Activated T-helper 1 cell treated with anti-CD3 and anti-CD28 coated beads, Interleukin-12 subunit alpha, Interleukin-12 subunit beta, Interleukin-2, Interleukin-4 antibody, amounts not matched to agents 30 ng/mL and 10 ng/mL and 1 ng/mL, durations not matched to agents 14 hours and 24 hours and 36 hours (primary cell): ENCODE measurements at regions not wholly inside any gene's neighbourhood (a gene's known extent, or its start where the extent isn't known, plus 50 kb on each side); places are given as distances from the start of the nearest gene placed in this dataset.

Experiments used
- DNase-seq: peaks from one replicate; pipeline ENCODE4 v3.0.0; 2021; ENCODE audit warnings: low spot score
- H3K27ac Mint-ChIP-seq: one replicate; pipeline ENCODE4 v1.8.0; 2021; ENCODE audit warnings: mild to moderate bottlenecking, mixed read lengths
- H3K27me3 Mint-ChIP-seq: one replicate; pipeline ENCODE4 v1.8.0; 2022; ENCODE audit warnings: mild to moderate bottlenecking, moderate library complexity, mixed read lengths; ENCODE audit not compliant: insufficient read depth
- H3K36me3 Mint-ChIP-seq: one replicate; pipeline ENCODE4 v1.8.0; 2021; ENCODE audit warnings: low read depth, mixed read lengths
- H3K4me1 Mint-ChIP-seq: one replicate; pipeline ENCODE4 v1.8.0; 2021; ENCODE audit warnings: low read depth, mixed read lengths
- H3K4me3 Mint-ChIP-seq: one replicate; pipeline ENCODE4 v1.8.0; 2021; ENCODE audit warnings: mild to moderate bottlenecking, moderate library complexity, mixed read lengths
- H3K9me3 Mint-ChIP-seq: one replicate; pipeline ENCODE4 v1.8.0; 2021; ENCODE audit warnings: mixed read lengths
- intact Hi-C: fragments of 100-400 bp; cut with micrococcal nuclease; formaldehyde crosslinking; loops from one replicate; pipeline ENCODE4 v1.15.1; 2024

DNA sequence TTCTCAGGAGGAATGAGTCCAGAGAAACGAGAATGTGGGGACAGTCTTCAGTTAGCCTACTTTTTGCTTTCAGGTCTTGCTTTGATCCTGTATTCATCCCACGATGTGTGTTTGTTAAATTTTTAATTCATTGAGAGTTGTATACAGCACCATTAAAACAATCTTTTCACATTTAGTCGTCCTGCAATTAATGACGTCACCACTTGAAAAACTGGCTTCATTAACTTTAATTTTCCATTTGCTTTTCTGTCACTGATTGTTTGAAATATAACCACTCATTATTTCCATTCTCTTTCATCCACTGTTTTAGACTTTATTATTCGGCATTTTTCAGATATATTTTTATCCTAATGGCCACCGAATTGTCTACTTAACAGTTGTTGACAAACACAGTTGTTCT lies 146.9 kb downstream of the TFEC start:
- no peak for DNase-seq
- H3K4me1 Mint-ChIP-seq, result no peaks in the 10 kb centered on the region
- no peaks in the 10 kb centered on the region for H3K27me3 Mint-ChIP-seq
- H3K36me3 Mint-ChIP-seq, result no peaks in the 10 kb centered on the region
- H3K9me3 Mint-ChIP-seq, result no peaks in the 10 kb centered on the region
- intact Hi-C loops, result no loop called here
- no peak overlapping the region for H3K4me3 Mint-ChIP-seq
- H3K27ac Mint-ChIP-seq, result no peak overlapping the region

DNA sequence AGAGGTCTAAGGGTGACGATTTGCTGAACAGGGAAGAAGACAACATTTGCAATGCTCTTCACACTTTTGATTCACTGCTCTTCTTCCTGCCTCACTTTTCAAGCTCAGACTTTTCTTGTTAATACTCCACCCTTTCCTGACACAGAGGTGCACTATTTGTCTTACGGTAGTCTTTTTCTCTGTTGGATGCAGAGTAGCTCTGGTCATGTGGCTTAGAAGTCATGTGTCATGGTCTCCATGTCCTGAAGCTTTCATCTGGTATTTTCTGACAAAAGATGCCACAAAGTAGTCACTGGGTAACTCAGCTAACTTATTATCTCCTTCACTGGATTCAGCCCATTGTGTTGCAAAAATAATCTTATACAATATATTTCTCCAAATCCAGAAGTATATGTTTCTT lies 149.1 kb downstream of the TFEC start:
- Mint-ChIP-seq H3K36me3 (no peaks in the 10 kb centered on the region), H3K27ac (no peak overlapping the region), H3K27me3 (no peaks in the 10 kb centered on the region), H3K9me3 (no peaks in the 10 kb centered on the region), H3K4me3 (no peak overlapping the region), H3K4me1 (no peaks in the 10 kb centered on the region)
- intact Hi-C loops, result no loop called here
- no peak for DNase-seq

DNA sequence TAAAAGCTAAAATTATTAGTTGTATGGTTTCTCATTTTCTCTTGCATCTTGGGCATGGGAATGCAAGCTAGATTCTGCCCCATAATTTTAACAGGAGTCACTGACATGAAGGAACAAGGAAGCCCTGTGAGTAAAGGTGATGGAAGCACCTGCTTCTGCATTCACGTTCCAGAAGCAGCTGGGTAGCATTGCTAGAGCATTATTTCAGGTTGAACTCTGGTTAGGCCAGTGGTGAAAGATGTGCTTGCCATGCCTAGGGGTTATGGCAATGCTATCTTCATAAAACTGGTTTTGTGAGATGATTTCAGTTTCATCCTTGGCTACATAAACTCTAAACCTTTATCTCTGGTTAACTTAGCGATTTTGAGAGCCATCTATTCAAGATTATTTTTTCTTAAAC lies 151.4 kb downstream of the TFEC start:
- no peaks in the 10 kb centered on the region for H3K4me1 Mint-ChIP-seq
- intact Hi-C loops, result no loop called here
- H3K4me3 Mint-ChIP-seq, result no peak overlapping the region
- no peaks in the 10 kb centered on the region for H3K9me3 Mint-ChIP-seq
- no peaks in the 10 kb centered on the region for H3K27me3 Mint-ChIP-seq
- DNase-seq, result no peak
- H3K36me3 Mint-ChIP-seq, result no peaks in the 10 kb centered on the region
- H3K27ac Mint-ChIP-seq, result no peak overlapping the region

DNA sequence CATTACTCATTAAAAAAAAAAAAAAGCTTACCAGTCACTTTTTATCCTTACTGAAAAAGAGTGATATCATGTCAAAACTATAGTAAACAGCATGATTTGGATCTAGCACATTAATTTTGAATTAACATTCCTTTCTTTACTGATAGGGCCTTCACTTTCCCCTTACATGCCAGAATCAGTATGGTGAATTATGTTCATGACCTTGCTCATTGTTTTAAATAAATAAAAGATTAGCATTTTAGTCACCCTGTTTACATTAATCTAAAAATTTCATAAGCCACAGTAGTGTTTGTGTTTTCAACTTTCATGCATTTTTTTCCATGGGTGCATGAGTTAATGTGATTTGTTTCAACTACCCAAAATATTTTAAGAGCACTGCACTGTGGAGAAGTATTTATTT lies 160.8 kb downstream of the TFEC start:
- H3K4me1 Mint-ChIP-seq, result no peaks in the 10 kb centered on the region
- DNase-seq, result no peak
- no peak overlapping the region for H3K4me3 Mint-ChIP-seq
- no peaks in the 10 kb centered on the region for H3K9me3 Mint-ChIP-seq
- no peaks in the 10 kb centered on the region for H3K27me3 Mint-ChIP-seq
- intact Hi-C loops, result no loop called here
- H3K36me3 Mint-ChIP-seq, result no peaks in the 10 kb centered on the region
- no peak overlapping the region for H3K27ac Mint-ChIP-seq

DNA sequence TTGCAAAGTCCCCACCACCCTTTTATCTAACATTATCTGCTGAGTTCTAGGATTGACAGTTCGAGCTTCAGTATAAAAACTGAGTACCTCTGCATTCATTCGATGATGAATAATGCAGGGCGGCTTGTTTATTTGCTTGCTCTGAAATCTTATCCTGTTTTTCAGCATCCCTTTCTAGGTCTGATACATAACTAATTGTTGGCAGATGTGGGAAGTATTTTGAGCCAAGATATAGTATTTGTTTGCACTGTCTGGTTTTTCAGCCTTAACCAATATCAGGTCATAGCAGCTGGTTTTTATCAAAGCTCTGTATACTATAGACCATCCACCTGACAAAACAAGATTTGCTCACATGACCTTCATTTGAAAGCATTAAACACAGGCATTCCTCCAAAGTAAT lies 161.4 kb downstream of the TFEC start:
- H3K27me3 Mint-ChIP-seq, result no peaks in the 10 kb centered on the region
- H3K4me1 Mint-ChIP-seq, result no peaks in the 10 kb centered on the region
- no peak overlapping the region for H3K4me3 Mint-ChIP-seq
- no peak for DNase-seq
- intact Hi-C loops, result no loop called here
- H3K27ac Mint-ChIP-seq, result no peak overlapping the region
- no peaks in the 10 kb centered on the region for H3K9me3 Mint-ChIP-seq
- no peaks in the 10 kb centered on the region for H3K36me3 Mint-ChIP-seq

DNA sequence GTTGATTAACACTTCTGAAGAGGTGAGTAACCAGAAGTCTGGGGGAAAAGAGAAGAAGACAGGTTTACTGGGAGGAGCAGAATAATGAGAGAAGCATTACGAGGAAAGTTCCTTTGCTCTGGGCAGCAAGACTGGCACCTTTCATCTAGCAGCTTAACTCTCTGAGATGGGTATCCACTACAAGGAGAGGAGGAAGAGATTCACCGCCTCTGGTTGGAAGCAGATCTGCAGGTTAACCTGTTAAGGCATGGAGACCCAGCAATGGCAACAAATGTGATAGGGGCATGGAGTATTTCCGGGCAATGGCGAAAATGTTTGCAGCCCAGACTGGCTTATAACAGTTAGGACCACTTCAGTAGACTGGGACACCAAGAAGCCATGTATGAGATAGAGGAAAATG lies 162.2 kb downstream of the TFEC start:
- Mint-ChIP-seq H3K9me3 (no peaks in the 10 kb centered on the region), H3K27me3 (no peaks in the 10 kb centered on the region)

DNA sequence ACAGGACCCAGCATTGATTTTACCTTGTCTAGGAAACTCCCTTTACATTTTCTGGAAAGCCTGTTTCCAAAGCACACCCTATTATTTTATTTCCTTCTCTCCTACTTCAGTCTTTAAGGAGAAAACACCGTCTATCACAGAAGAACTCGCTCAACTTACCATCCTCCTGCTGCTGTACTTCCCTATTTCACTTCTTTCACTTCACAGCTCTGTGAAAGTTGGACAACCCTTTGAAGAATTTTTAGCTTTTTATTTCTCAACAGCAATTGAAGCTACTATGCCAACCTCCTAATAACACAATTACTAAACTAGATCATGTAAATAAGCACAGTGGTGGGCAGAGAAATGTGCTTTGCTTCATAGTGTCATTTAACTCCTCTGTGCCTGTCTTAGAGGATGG lies 166.5 kb downstream of the TFEC start:
- Mint-ChIP-seq H3K9me3 (no peaks in the 10 kb centered on the region), H3K4me3 (no peak overlapping the region), H3K36me3 (no peaks in the 10 kb centered on the region), H3K4me1 (no peaks in the 10 kb centered on the region), H3K27me3 (no peaks in the 10 kb centered on the region), H3K27ac (no peak overlapping the region)
- intact Hi-C loops, result no loop called here
- DNase-seq, result no peak

More for the DNA sequence above, 162.2 kb downstream of the TFEC start:
- intact Hi-C loops, result no loop called here
- Mint-ChIP-seq H3K27ac (no peak overlapping the region), H3K36me3 (no peaks in the 10 kb centered on the region), H3K4me3 (no peak overlapping the region), H3K4me1 (no peaks in the 10 kb centered on the region)
- DNase-seq, result no peak

DNA sequence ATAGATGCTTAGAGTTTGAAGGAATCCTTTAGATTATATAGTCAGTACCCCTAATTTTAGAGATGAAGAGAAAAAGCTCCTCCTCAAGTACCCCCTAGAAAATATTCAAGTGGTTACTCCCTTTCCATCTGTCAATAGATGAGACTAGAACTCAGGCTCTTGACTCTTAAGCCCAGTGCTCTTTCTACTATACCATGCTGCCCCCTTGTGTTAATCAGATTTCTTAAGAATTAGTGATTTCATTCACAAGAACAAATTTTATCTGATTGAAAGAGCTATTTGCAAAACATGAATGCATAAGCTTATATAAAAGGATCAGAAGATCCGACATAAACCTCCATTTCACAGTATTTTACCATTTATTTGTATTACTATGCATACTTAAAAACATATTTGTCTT lies 179.3 kb downstream of the TFEC start:
- no peak for DNase-seq
- intact Hi-C loops, result loop anchor here (1.0 to 2.0 kb wide), 2 partner anchors 1768 to 1825 kb away; no protein-coding TSS in a partner anchor
- H3K27me3 Mint-ChIP-seq, result no peaks in the 10 kb centered on the region
- no peak overlapping the region for H3K4me3 Mint-ChIP-seq
- H3K27ac Mint-ChIP-seq, result no peak overlapping the region
- H3K4me1 Mint-ChIP-seq, result no peaks in the 10 kb centered on the region
- no peaks in the 10 kb centered on the region for H3K9me3 Mint-ChIP-seq
- no peaks in the 10 kb centered on the region for H3K36me3 Mint-ChIP-seq

DNA sequence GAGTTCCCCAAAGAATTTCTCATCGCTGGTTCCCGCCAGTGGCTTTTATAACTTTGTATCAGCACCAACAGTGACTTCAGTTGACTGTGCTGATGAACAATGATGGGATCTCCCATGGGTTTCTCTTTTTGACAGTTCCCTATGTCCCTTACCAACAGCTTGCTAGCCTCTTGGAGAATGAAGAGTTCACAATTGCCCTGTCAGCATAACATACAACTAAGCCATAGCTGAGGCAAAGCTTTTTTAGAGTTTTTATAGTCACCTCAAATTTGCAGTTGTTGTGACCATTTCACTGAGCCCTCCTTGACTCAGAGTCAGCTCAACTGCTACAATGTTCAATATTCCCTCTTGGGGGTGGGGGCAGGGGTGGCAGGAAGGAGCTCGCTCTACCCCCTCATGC lies 179.8 kb downstream of the TFEC start:
- H3K27me3 Mint-ChIP-seq, result no peaks in the 10 kb centered on the region
- no peaks in the 10 kb centered on the region for H3K9me3 Mint-ChIP-seq
- no peak overlapping the region for H3K27ac Mint-ChIP-seq
- H3K4me1 Mint-ChIP-seq, result no peaks in the 10 kb centered on the region
- DNase-seq, result no peak
- H3K4me3 Mint-ChIP-seq, result no peak overlapping the region
- intact Hi-C loops, result loop anchor here (1.0 to 2.0 kb wide), 2 partner anchors 1768 to 1824 kb away; no protein-coding TSS in a partner anchor
- H3K36me3 Mint-ChIP-seq, result no peaks in the 10 kb centered on the region

DNA sequence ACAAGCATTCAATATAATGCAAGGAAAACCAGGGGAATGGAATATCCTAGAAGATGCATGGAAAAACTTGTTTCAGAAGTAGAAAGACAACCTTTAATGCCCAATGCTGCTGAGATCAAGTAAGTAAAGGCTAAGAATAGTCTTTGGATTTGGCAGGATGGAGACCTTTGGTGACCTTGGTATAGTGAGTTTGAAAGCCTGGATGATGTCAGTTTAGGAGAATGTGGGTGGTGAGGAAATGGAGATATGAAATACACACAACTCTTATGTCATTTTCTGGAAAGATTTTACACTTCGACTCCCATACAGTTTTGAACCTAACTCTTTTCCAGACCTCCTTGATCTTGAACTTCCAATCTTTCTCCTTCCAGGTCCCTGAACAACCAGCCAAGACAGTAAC lies 185.7 kb downstream of the TFEC start:
- Mint-ChIP-seq H3K9me3 (no peaks in the 10 kb centered on the region), H3K27me3 (no peaks in the 10 kb centered on the region), H3K4me1 (no peaks in the 10 kb centered on the region), H3K4me3 (no peak overlapping the region), H3K27ac (no peak overlapping the region), H3K36me3 (no peaks in the 10 kb centered on the region)
- DNase-seq, result no peak
- intact Hi-C loops, result no loop called here

DNA sequence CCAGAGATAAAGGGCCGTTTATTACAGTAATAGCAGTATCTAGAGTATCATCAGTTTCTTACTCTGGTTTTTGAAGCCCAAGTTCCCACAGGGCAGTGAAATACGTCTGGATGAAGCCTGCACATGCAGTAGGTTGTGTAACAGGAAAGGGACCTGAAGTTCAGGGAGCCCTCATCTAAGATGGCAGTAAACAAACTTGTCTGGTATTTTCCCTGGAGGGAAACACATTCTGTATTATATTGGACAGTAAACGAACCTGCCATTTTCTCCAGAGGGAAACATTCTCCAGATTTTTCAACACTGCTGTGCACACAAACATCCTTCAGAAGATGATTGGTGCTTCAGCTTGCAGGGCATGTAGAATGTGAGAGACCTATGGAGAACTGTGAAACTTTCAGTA lies 189.9 kb downstream of the TFEC start:
- no peak for DNase-seq
- Mint-ChIP-seq H3K27me3 (no peaks in the 10 kb centered on the region), H3K27ac (no peak overlapping the region), H3K4me3 (no peak overlapping the region), H3K36me3 (no peaks in the 10 kb centered on the region), H3K4me1 (no peaks in the 10 kb centered on the region), H3K9me3 (no peaks in the 10 kb centered on the region)
- intact Hi-C loops, result no loop called here

DNA sequence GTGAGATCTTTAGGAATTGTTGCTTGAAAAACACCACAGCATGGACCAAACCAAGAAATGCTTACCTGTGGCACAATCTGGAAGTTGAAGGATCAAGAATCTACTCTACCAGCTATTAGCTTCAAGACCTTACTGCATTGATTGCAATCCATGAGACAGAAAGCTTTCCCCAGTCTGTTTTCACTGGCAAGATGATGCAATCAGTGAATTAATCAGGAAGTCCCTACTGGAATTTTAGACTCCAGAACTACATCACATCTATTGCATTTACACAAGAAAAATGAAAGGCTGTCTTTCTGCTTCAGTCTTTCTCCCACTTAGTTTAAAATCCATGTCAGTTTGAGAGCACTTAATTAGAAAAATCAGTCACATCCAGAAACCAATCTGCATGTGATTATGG lies 191.7 kb downstream of the TFEC start:
- Mint-ChIP-seq H3K4me3 (no peak overlapping the region), H3K9me3 (no peaks in the 10 kb centered on the region), H3K27me3 (no peaks in the 10 kb centered on the region), H3K27ac (no peak overlapping the region), H3K4me1 (no peaks in the 10 kb centered on the region), H3K36me3 (no peaks in the 10 kb centered on the region)
- no peak for DNase-seq
- intact Hi-C loops, result no loop called here

DNA sequence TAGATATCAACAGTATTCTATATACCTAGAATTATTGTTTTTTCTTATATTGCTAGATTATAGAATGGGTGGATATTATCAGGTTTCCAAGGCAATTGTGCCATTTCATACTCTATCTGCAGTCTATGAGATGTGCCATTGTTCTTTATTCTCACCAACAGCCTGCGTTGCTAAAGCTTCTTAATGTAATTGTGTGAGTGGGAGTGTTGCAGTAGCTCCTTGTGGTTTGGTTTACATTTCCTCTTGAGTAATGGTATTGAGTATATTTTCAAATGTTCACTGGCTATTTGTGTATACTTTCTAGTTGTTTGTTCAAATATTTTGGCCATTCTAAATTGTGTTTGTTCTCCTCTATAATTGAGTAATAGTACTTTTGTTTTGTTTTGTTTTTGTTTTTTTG lies 199.2 kb downstream of the TFEC start:
- H3K9me3 Mint-ChIP-seq, result no peaks in the 10 kb centered on the region
- H3K4me1 Mint-ChIP-seq, result no peaks in the 10 kb centered on the region
- no peak overlapping the region for H3K4me3 Mint-ChIP-seq
- no peak overlapping the region for H3K27ac Mint-ChIP-seq
- no peaks in the 10 kb centered on the region for H3K36me3 Mint-ChIP-seq
- DNase-seq, result no peak
- intact Hi-C loops, result no loop called here
- no peaks in the 10 kb centered on the region for H3K27me3 Mint-ChIP-seq

DNA sequence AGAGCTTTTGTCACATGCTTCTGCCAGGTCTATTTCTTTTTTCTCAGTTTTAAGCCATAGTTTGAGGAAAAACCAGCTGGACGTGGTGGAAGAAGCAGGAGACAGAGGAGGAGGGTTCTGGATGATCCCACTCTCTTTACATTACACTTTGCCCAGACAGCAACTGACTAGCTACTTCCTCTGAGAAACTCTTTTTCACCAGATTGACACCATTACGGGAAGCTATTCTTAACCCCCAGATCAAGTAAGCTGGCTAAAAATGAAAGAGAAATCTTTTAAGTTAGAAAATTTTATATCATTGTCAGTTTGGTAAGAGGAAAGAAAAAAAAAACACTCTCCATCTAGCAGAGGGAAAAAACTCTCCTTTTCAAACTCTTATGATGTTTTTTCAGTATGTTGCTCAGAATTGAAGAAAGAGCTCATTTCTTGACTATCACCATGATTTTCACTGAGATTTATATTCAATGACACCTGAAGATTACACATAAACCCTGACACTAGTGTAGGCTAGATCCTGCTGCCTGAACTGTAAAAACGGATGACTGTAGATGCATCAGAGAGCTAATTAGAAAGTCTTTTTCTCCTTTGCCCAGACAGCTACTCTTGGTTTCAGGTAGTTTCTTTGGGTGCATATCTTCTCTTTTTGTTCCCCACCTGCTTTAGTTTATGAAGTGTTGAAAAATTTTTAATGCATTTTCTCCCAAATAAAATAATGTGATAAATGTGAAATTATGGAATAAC lies 203.1 kb downstream of the TFEC start:
- Mint-ChIP-seq H3K36me3 (no peaks in the 10 kb centered on the region), H3K9me3 (no peaks in the 10 kb centered on the region), H3K4me1 (no peaks in the 10 kb centered on the region), H3K4me3 (no peak overlapping the region), H3K27me3 (no peaks in the 10 kb centered on the region), H3K27ac (no peak overlapping the region)
- intact Hi-C loops, result no loop called here
- no peak for DNase-seq
